GM18909 (cell line): ENCODE measurements at regions not wholly inside any gene's neighbourhood (a gene's known extent, or its start where the extent isn't known, plus 50 kb on each side); places are given as distances from the start of the nearest gene placed in this dataset.

Experiments
- ATAC-seq: cut with Tn5 transposase; IDR thresholded peaks from one replicate; pipeline ENCODE4 v1.9.1; 2021; ENCODE audit warnings: mild to moderate bottlenecking; ENCODE audit not compliant: unreplicated experiment, poor library complexity

- ATAC-seq = no peak
These were observed 61.8 kb upstream of the STOX2 start for GRCh38 chr4:183843248-183843671.

DNA sequence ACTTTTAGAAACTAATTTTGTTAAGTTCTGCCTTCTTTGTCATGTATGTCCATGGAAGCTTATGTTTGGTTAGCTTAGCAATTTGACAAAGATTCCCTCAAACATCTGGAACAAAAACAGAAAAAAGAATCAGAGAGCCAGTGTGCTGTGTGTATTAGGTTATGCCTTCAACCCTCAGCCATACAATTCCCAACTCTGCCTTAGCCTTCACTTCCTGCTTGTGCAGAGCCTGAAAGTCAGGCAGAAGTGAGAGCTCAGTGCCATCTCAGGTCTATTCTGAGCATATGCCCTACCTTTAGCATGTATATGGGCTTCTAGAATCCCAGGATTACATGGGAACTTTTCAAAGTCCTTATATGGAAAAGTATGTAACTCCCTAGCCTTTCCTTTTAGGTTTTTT is 58.2 kb upstream of the STOX2 start:
- no peak for ATAC-seq

GRCh38 chr4:183848805-183849204 is 56.3 kb upstream of the STOX2 start:
- no peak for ATAC-seq

DNA sequence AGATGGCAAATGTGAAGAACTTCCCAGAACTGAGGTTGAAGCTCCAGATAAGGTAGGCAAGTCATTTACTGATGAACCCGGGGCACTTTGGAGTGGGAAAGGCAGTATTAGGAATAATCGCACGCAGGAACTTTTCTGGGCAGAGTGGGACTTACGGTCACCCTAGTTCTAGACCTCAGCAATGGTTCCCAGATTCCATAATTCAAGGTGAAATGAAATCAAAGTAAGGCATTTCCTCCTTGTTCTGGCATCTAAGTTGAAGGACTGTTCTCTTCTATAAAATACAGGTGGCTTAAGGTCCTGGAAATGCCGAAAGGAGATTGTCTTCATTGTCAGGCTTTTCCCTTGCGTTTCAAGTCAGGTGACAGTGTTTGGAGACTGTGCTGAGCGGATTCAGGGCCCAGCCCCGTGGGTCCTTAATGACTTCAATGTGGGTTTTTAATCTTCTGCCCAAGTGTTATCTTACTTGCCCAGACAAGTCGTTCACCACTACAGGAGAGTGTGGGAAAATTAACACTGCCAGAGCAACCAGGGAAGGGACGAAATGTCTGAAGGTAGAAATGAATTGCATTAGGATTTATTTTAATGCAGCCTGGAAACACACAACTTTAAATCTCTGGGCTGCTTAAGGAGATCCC is 52.1 kb upstream of the STOX2 start:
- no peak for ATAC-seq

DNA sequence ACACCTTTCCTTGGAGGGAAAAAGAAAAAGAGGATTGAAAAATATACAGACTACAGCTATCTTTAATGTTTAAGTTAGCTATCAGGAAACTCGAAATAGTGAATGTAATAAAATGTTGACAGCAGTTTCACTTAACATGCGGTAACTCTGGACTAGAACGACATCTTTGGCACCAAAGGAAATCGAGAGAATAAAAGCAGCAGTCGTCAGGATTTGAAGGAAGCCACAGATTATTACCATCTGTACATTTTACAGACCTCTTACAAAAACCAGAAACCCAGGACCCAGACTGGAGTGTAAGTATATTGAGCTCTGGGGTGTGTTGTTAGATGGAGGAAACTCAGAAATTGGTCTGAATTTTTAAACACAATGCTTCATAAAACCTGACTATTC is 51.6 kb upstream of the STOX2 start:
- ATAC-seq = no peak
